ENCODE measurements at regions not wholly inside any gene's neighbourhood (a gene's known extent, or its start where the extent isn't known, plus 50 kb on each side); places are given as distances from the start of the nearest gene placed in this dataset.

GRCh38 chr22:49305966-49306631 lies 521.6 kb downstream of the BRD1 start:
- no peak overlapping the region for H3K4me3 ChIP-seq
- no peaks in the 10 kb centered on the region for H3K9me3 ChIP-seq
- DNase-seq: peak in 2 of 5 donors; percentile 4 to 5
- no peaks in the 10 kb centered on the region for H3K4me1 ChIP-seq (ENCODE audit: insufficient read depth)
- no peak overlapping the region for H3K27ac ChIP-seq
- no peak for TF ChIP-seq POLR2A (IDR thresholded peaks at IDR 0.05)
- TF ChIP-seq CTCF (IDR thresholded peaks at IDR 0.05): no peak
- no peak for TF ChIP-seq EP300 (IDR thresholded peaks at IDR 0.05)
- intact Hi-C loops (cut with DNase I): loop anchor here in 1 of 4 donors (5.0 kb wide), 1 partner anchor 729 kb away; no protein-coding TSS in a partner anchor
- no peaks in the 10 kb centered on the region for H3K27me3 ChIP-seq
- WGBS, 3 donors: 76 to 79% (median 78%) methylated on average over 18 of the region's 18 CpGs
- no peaks in the 10 kb centered on the region for H3K36me3 ChIP-seq

- Histone ChIP-seq H3K4me1 (ENCODE audit: insufficient read depth) (no peaks in the 10 kb centered on the region), H3K4me3 (no peak overlapping the region), H3K36me3 (no peaks in the 10 kb centered on the region), H3K9me3 (no peaks in the 10 kb centered on the region), H3K27ac (no peak overlapping the region), H3K27me3 (no peaks in the 10 kb centered on the region)
- intact Hi-C loops (cut with DNase I): loop anchor here in 1 of 4 donors (5.0 kb wide), 1 partner anchor 728 kb away; no protein-coding TSS in a partner anchor
- TF ChIP-seq EP300 (IDR thresholded peaks at IDR 0.05): no peak
- peak in 2 of 3 donors; percentile 58 to 85 for TF ChIP-seq CTCF (IDR thresholded peaks at IDR 0.05)
- peak; percentile 27 to 78 (median 62) for DNase-seq
- whole genome bisulfite sequencing, 3 donors: 12 to 17% (median 14%) methylated on average over 19 to 20 of the region's 20 CpGs
Observed at GRCh38 chr22:49305214-49305965, 522.3 kb downstream of the BRD1 start.

GRCh38 chr22:49303781-49304461 lies 523.8 kb downstream of the BRD1 start:
- Histone ChIP-seq H3K36me3 (no peaks in the 10 kb centered on the region), H3K9me3 (no peaks in the 10 kb centered on the region), H3K4me3 (no peak overlapping the region), H3K27ac (no peak overlapping the region), H3K4me1 (ENCODE audit: insufficient read depth) (no peaks in the 10 kb centered on the region), H3K27me3 (no peaks in the 10 kb centered on the region)
- intact Hi-C loops (cut with DNase I): loop anchor here in 1 of 4 donors (5.0 kb wide), 1 partner anchor 727 kb away; no protein-coding TSS in a partner anchor
- WGBS, 3 donors: 83 to 89% (median 86%) methylated on average over 22 of the region's 22 CpGs
- peak in 2 of 5 donors; percentile 4 to 19 for DNase-seq
- TF ChIP-seq CTCF (IDR thresholded peaks at IDR 0.05): no peak

GRCh38 chr22:49303061-49303735 lies 524.5 kb downstream of the BRD1 start:
- no peak for DNase-seq
- H3K27ac ChIP-seq: no peak overlapping the region
- H3K36me3 ChIP-seq: no peaks in the 10 kb centered on the region
- H3K9me3 ChIP-seq: no peaks in the 10 kb centered on the region
- H3K4me3 ChIP-seq: no peak overlapping the region
- WGBS, 3 donors: 72 to 73% (median 73%) methylated on average over 17 of the region's 17 CpGs
- intact Hi-C loops (cut with DNase I): loop anchor here in 1 of 4 donors (5.0 kb wide), 1 partner anchor 726 kb away; no protein-coding TSS in a partner anchor
- TF ChIP-seq CTCF (IDR thresholded peaks at IDR 0.05): no peak
- no peak for TF ChIP-seq EP300 (IDR thresholded peaks at IDR 0.05)
- TF ChIP-seq POLR2A (IDR thresholded peaks at IDR 0.05): no peak
- H3K4me1 ChIP-seq (ENCODE audit: insufficient read depth): no peaks in the 10 kb centered on the region
- no peaks in the 10 kb centered on the region for H3K27me3 ChIP-seq
